Calu3 (cell line): ENCODE measurements at regions not wholly inside any gene's neighbourhood (a gene's known extent, or its start where the extent isn't known, plus 50 kb on each side); places are given as distances from the start of the nearest gene placed in this dataset.

Source experiments
- BruUV-seq: library from RNA; stranded (reverse); fragments of 400-500 nt; replicated peaks from 2 replicates; lab custom pipeline; 2021; lab: Mats Ljungman, UMichigan
- CTCF ChIA-PET: fragments of 300-600 bp; sonication (Branson Sonifier 250); formaldehyde crosslinking; loops from one replicate; lab custom pipeline; 2022; ENCODE audit warnings: antibody characterized with exemption; lab: Charles Lee
- DNase-seq: peaks from one replicate; pipeline ENCODE4 v3.0.0; 2022
- H3K27ac Mint-ChIP-seq: one replicate; pipeline ENCODE4 v1.8.0; 2022; ENCODE audit warnings: mixed read lengths; ENCODE audit not compliant: unreplicated experiment
- H3K27me3 Mint-ChIP-seq: one replicate; pipeline ENCODE4 v1.8.0; 2022; ENCODE audit warnings: mixed read lengths; ENCODE audit not compliant: unreplicated experiment
- H3K36me3 Mint-ChIP-seq: one replicate; pipeline ENCODE4 v1.8.0; 2022; ENCODE audit warnings: mild to moderate bottlenecking, moderate library complexity, mixed read lengths; ENCODE audit not compliant: insufficient read depth, unreplicated experiment
- H3K4me1 Mint-ChIP-seq: one replicate; pipeline ENCODE4 v1.8.0; 2022; ENCODE audit warnings: mild to moderate bottlenecking, low read depth, mixed read lengths; ENCODE audit not compliant: unreplicated experiment
- H3K4me3 Mint-ChIP-seq: one replicate; pipeline ENCODE4 v1.8.0; 2022; ENCODE audit warnings: mild to moderate bottlenecking, low read depth, moderate library complexity, mixed read lengths; ENCODE audit not compliant: unreplicated experiment
- H3K9me3 Mint-ChIP-seq: one replicate; pipeline ENCODE4 v1.8.0; 2022; ENCODE audit warnings: low read depth, mixed read lengths; ENCODE audit not compliant: unreplicated experiment
- intact Hi-C: fragments of 100-400 bp; cut with micrococcal nuclease; formaldehyde crosslinking; loops from one replicate; pipeline ENCODE4 v1.10.0; 2022; ENCODE audit not compliant: unreplicated experiment
- TF ChIP-seq, protein P1 (sequence below): fragments of 200-600 bp; IDR thresholded peaks from one replicate; pipeline ENCODE4 v1.8.0; 2022; ENCODE audit warnings: antibody characterized with exemption; ENCODE audit not compliant: unreplicated experiment

DNA sequence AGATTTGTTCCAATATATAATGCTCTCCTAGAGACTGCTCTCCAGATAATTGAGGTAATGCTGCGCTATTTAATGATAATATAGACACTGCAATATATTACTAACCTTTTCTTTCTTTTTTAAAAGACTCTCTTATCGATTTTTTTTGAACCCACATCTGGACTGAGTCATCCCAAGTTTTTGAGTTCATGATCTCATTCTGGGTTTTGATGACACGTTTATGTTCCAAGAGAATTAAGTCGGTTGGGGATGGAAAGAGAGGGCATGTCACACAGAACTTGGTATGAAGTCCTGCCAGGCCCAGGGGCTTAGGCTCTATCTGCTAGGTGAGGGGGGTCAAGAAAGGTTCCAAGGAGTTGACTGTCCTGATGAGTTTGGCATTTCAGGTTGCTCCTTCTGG lies 431.1 kb downstream of the MFSD1 start:
- H3K27ac Mint-ChIP-seq: no peak overlapping the region
- TF ChIP-seq, protein P1, sequence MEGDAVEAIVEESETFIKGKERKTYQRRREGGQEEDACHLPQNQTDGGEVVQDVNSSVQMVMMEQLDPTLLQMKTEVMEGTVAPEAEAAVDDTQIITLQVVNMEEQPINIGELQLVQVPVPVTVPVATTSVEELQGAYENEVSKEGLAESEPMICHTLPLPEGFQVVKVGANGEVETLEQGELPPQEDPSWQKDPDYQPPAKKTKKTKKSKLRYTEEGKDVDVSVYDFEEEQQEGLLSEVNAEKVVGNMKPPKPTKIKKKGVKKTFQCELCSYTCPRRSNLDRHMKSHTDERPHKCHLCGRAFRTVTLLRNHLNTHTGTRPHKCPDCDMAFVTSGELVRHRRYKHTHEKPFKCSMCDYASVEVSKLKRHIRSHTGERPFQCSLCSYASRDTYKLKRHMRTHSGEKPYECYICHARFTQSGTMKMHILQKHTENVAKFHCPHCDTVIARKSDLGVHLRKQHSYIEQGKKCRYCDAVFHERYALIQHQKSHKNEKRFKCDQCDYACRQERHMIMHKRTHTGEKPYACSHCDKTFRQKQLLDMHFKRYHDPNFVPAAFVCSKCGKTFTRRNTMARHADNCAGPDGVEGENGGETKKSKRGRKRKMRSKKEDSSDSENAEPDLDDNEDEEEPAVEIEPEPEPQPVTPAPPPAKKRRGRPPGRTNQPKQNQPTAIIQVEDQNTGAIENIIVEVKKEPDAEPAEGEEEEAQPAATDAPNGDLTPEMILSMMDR: no peak
- CTCF ChIA-PET: no interaction called here
- intact Hi-C loops: no loop called here
- no peaks in the 10 kb centered on the region for H3K9me3 Mint-ChIP-seq
- H3K4me1 Mint-ChIP-seq: peaks cover 21% of the 10 kb centered on the region
- H3K4me3 Mint-ChIP-seq: no peak overlapping the region
- no peaks in the 10 kb centered on the region for H3K27me3 Mint-ChIP-seq
- DNase-seq: no peak
- no peaks in the 10 kb centered on the region for H3K36me3 Mint-ChIP-seq
- no TSS peak for BruUV-seq

DNA sequence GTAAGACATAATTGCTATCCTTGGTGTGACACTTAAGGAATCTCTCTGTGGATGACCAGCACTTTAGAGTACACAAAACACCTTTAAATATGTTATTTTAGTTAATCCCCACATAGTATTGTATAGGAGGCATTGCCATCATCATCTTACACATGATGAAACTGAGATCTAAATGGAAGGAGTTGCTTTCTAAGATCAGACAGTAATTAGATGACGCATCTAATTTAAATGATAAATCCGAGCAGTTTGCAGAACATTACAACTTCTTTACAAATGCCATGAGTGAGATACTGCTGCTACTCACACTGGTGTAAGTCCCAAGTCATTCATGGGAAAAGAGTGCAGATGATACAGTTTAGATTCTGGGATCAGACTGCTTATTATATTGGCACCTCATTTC lies 431.9 kb downstream of the MFSD1 start:
- no peak overlapping the region for H3K27ac Mint-ChIP-seq
- no peaks in the 10 kb centered on the region for H3K36me3 Mint-ChIP-seq
- H3K4me3 Mint-ChIP-seq: no peak overlapping the region
- BruUV-seq: no TSS peak
- DNase-seq: no peak
- peaks cover 29% of the 10 kb centered on the region for H3K4me1 Mint-ChIP-seq
- CTCF ChIA-PET: no interaction called here
- H3K27me3 Mint-ChIP-seq: no peaks in the 10 kb centered on the region
- TF ChIP-seq, protein P1: no peak
- H3K9me3 Mint-ChIP-seq: no peaks in the 10 kb centered on the region
- intact Hi-C loops: no loop called here

DNA sequence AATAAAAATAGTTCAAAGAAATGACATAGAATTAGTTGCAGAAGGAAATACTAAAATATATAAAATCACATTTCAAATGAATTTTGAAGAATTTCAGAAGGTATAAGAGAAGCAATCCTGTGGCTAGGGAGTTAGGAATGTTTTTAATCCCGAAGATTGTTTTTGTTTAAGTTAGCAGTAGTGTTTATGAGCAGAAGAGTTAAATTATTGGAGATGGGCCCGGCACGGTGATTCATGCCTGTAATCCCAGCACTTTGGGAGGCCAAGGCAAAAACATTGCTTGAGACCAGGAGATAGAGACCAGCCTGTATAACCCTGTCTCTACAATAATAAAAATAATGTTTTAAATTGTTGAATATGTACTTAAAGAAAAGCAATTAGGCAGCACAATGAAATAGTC lies 432.5 kb downstream of the MFSD1 start:
- TF ChIP-seq, protein P1: no peak
- CTCF ChIA-PET: no interaction called here
- H3K9me3 Mint-ChIP-seq: no peaks in the 10 kb centered on the region
- no peaks in the 10 kb centered on the region for H3K27me3 Mint-ChIP-seq
- H3K4me1 Mint-ChIP-seq: peaks cover 30% of the 10 kb centered on the region
- no TSS peak for BruUV-seq
- DNase-seq: no peak
- H3K27ac Mint-ChIP-seq: no peak overlapping the region
- no peak overlapping the region for H3K4me3 Mint-ChIP-seq
- no peaks in the 10 kb centered on the region for H3K36me3 Mint-ChIP-seq
- intact Hi-C loops: no loop called here

DNA sequence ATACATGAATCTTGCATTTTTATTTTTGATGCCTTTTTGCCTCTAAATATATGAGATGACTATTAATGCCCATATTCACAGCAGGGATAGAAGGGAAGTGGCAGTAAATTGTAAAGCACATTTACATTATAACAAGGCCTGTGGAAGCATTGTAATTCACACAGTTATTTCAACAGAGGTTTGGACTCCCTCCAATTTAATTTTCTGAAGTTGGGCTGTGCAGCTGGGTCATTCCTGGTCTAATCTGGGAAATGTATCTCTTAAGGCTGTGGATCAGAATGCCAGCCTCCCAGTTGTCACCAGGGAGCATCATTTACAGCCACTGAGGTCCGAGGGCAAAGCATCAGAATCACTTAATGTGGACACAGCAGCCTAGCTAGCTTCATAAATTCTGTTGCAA lies 434.5 kb downstream of the MFSD1 start:
- intact Hi-C loops: no loop called here
- no peak for DNase-seq
- H3K27ac Mint-ChIP-seq: no peak overlapping the region
- H3K9me3 Mint-ChIP-seq: no peaks in the 10 kb centered on the region
- H3K4me3 Mint-ChIP-seq: no peak overlapping the region
- no peaks in the 10 kb centered on the region for H3K27me3 Mint-ChIP-seq
- peaks cover 30% of the 10 kb centered on the region for H3K4me1 Mint-ChIP-seq
- no peaks in the 10 kb centered on the region for H3K36me3 Mint-ChIP-seq
- CTCF ChIA-PET: interaction anchor here (0.7 kb wide), 1 partner anchor 69 kb away, joined by 4 read pairs; no protein-coding TSS in a partner anchor
- BruUV-seq: no TSS peak
- TF ChIP-seq, protein P1: no peak

DNA sequence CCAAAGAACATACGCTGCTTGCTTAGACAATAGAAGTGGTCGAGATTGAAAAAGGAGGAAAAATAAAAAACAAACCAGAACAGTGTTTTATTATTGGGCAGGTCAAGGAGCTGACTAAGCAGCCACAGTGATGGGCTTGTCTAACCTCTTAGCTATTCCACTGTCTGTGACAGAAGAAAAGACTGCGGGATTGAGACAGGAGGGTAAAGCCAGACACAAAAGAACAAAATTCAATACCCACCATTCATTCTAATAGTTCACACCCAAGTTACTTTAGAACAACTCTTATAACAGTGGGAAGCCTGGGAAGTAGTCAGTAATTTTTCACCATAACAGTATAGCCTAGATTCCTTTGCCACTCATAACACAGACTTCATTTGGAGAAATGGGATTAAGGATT lies 435.4 kb downstream of the MFSD1 start:
- no peak overlapping the region for H3K27ac Mint-ChIP-seq
- TF ChIP-seq, protein P1: no peak
- CTCF ChIA-PET: no interaction called here
- no peak overlapping the region for H3K4me3 Mint-ChIP-seq
- no peak for DNase-seq
- H3K9me3 Mint-ChIP-seq: no peaks in the 10 kb centered on the region
- no peaks in the 10 kb centered on the region for H3K36me3 Mint-ChIP-seq
- intact Hi-C loops: no loop called here
- no peaks in the 10 kb centered on the region for H3K27me3 Mint-ChIP-seq
- peaks cover 25% of the 10 kb centered on the region for H3K4me1 Mint-ChIP-seq
- no TSS peak for BruUV-seq
